Upper lobe of right lung (tissue), 1 donor: ENCODE measurements at regions not wholly inside any gene's neighbourhood (a gene's known extent, or its start where the extent isn't known, plus 50 kb on each side); places are given as distances from the start of the nearest gene placed in this dataset.

Source experiments
- ATAC-seq: fragments of 200-7000 bp; cut with Tn5 transposase; one replicate; pipeline ENCODE4 v1.9.1; 2020; ENCODE audit warnings: mild to moderate bottlenecking, moderate library complexity
- DNase-seq: peaks from one replicate; pipeline ENCODE4 v3.0.0-alpha.2; 2020
- H3K27ac ChIP-seq: fragments of 200-600 bp; one replicate; pipeline ENCODE4 v1.8.0; 2022
- H3K27me3 ChIP-seq: fragments of 200-600 bp; one replicate; pipeline ENCODE4 v1.8.0; 2022; ENCODE audit warnings: mild to moderate bottlenecking
- H3K36me3 ChIP-seq: fragments of 200-600 bp; one replicate; pipeline ENCODE4 v1.8.0; 2022
- H3K4me1 ChIP-seq: fragments of 200-600 bp; one replicate; pipeline ENCODE4 v1.8.0; 2022
- H3K4me3 ChIP-seq: fragments of 200-600 bp; one replicate; pipeline ENCODE4 v1.8.0; 2022; ENCODE audit warnings: mild to moderate bottlenecking
- H3K9me3 ChIP-seq: fragments of 200-600 bp; one replicate; pipeline ENCODE4 v1.8.0; 2022
- intact Hi-C: fragments of 100-400 bp; cut with DNase I; formaldehyde crosslinking; loops from one replicate; pipeline ENCODE4 v1.11.0; 2022
- TF ChIP-seq, protein P1 (sequence below): fragments of 200-600 bp; IDR thresholded peaks from one replicate; pipeline ENCODE4 v1.8.0; 2022; ENCODE audit warnings: antibody characterized with exemption
- donor health status: DM: no; HTN: yes; CAD: no; lungs with severe emphysema.

- no peak overlapping the region for H3K4me3 ChIP-seq
- no peaks in the 10 kb centered on the region for H3K36me3 ChIP-seq
- H3K4me1 ChIP-seq, result no peaks in the 10 kb centered on the region
- intact Hi-C loops, result no loop called here
- no peak for DNase-seq
- no peak for ATAC-seq
- H3K27me3 ChIP-seq, result no peaks in the 10 kb centered on the region
- TF ChIP-seq, protein P1, sequence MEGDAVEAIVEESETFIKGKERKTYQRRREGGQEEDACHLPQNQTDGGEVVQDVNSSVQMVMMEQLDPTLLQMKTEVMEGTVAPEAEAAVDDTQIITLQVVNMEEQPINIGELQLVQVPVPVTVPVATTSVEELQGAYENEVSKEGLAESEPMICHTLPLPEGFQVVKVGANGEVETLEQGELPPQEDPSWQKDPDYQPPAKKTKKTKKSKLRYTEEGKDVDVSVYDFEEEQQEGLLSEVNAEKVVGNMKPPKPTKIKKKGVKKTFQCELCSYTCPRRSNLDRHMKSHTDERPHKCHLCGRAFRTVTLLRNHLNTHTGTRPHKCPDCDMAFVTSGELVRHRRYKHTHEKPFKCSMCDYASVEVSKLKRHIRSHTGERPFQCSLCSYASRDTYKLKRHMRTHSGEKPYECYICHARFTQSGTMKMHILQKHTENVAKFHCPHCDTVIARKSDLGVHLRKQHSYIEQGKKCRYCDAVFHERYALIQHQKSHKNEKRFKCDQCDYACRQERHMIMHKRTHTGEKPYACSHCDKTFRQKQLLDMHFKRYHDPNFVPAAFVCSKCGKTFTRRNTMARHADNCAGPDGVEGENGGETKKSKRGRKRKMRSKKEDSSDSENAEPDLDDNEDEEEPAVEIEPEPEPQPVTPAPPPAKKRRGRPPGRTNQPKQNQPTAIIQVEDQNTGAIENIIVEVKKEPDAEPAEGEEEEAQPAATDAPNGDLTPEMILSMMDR, result no peak
- no peak overlapping the region for H3K27ac ChIP-seq
- H3K9me3 ChIP-seq, result no peaks in the 10 kb centered on the region
Measured at GRCh38 chr2:17334300-17334699, 183.9 kb downstream of the RAD51AP2 start.

DNA sequence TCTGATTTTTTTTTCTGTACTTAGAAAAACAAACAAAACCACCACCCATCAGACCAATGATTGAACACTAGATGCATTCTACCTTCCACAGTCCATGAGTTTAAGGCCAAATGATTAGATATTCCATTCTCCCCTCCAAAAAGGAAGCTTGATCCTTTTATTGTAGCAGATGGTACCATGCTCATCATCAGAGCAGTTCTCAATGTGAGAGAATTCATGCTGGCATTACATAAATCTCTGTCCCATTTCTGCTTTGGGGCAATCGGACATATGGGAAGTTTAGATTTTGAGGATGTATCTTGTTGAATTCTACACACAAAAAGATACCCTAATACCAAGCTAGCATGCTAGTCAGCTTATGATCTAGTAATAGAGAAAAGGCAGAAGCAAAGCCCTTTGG lies 186.6 kb downstream of the RAD51AP2 start:
- ATAC-seq (no peak), DNase-seq (no peak)
- no peaks in the 10 kb centered on the region for H3K36me3 ChIP-seq
- H3K4me3 ChIP-seq, result no peak overlapping the region
- no peak overlapping the region for H3K27ac ChIP-seq
- H3K27me3 ChIP-seq, result no peaks in the 10 kb centered on the region
- intact Hi-C loops, result no loop called here
- H3K4me1 ChIP-seq, result no peaks in the 10 kb centered on the region
- no peaks in the 10 kb centered on the region for H3K9me3 ChIP-seq
- TF ChIP-seq, protein P1, result no peak

DNA sequence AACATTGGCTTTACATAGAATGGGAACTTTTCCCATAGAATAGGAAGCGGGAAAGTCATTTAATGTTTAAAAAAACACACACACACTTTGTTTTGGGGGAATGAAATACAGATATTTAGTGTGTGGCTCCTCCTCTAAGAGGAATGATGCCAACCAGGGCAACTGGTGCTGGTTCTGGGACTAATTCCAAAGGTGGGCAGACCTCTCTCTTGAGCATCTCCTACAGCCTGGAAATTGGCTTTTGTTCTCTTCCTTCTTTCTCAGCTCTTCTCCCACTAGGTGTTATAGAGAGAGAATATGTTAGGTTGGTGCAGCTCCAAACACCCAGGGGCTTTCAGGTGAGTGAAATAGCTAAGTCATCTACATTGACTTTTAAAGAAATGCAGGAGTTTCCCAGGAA lies 190.1 kb downstream of the RAD51AP2 start:
- intact Hi-C loops, result no loop called here

DNA sequence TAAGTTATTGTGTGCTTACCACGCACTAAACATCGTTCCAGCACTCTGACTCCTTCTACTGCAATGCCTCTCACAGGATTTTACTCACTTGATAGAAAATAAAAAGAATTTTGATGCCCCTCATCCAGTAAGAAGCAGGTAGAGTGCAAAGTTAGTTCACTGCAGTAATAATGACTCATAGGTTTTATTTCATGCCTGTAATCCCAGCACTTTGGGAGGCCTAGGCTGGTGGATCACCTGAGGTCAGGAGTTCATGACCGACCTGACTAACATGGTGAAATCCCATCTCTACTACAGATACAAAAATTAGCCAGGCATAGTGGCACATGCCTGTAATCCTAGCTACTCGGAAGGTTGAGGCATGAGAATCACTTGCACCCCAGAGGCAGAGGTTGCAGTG lies 190.6 kb downstream of the RAD51AP2 start:
- intact Hi-C loops, result no loop called here
- no peaks in the 10 kb centered on the region for H3K9me3 ChIP-seq
- DNase-seq (no peak), ATAC-seq (no peak)
- no peak overlapping the region for H3K4me3 ChIP-seq
- H3K4me1 ChIP-seq, result no peaks in the 10 kb centered on the region
- TF ChIP-seq, protein P1, result no peak
- no peaks in the 10 kb centered on the region for H3K36me3 ChIP-seq
- no peaks in the 10 kb centered on the region for H3K27me3 ChIP-seq
- no peak overlapping the region for H3K27ac ChIP-seq

More for the DNA sequence above, 190.1 kb downstream of the RAD51AP2 start:
- DNase-seq (no peak), ATAC-seq (no peak)
- no peaks in the 10 kb centered on the region for H3K9me3 ChIP-seq
- TF ChIP-seq, protein P1, result no peak
- no peak overlapping the region for H3K27ac ChIP-seq
- no peaks in the 10 kb centered on the region for H3K27me3 ChIP-seq
- H3K4me1 ChIP-seq, result no peaks in the 10 kb centered on the region
- H3K36me3 ChIP-seq, result no peaks in the 10 kb centered on the region
- H3K4me3 ChIP-seq, result no peak overlapping the region

GRCh38 chr2:17326717-17327116 lies 191.5 kb downstream of the RAD51AP2 start:
- H3K4me1 ChIP-seq, result no peaks in the 10 kb centered on the region
- no peaks in the 10 kb centered on the region for H3K9me3 ChIP-seq
- H3K4me3 ChIP-seq, result no peak overlapping the region
- TF ChIP-seq, protein P1, result no peak
- DNase-seq (no peak), ATAC-seq (no peak)
- H3K36me3 ChIP-seq, result no peaks in the 10 kb centered on the region
- H3K27ac ChIP-seq, result no peak overlapping the region
- intact Hi-C loops, result no loop called here
- H3K27me3 ChIP-seq, result no peaks in the 10 kb centered on the region

DNA sequence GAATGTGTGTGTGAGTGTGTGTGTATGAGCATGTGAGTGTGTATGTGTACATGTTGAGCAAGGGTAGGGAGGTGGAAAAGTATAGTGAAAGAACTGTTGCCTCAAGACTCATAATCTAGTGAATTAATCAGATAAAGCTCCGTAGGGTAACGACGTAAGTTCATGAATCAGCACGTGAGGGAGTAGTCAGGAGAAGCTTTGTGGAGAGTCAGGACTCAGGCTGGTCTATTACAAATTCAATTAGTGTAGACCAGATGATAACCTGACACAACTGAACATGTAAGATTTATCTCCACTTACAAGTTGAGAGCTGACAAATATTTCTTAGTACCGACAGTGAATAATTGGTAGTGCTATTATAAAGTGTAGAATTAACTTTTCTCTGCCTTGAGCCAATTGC lies 194.5 kb downstream of the RAD51AP2 start:
- Histone ChIP-seq H3K27me3 (no peaks in the 10 kb centered on the region), H3K4me3 (no peak overlapping the region), H3K27ac (no peak overlapping the region), H3K4me1 (no peaks in the 10 kb centered on the region), H3K9me3 (no peaks in the 10 kb centered on the region), H3K36me3 (no peaks in the 10 kb centered on the region)
- TF ChIP-seq, protein P1, result no peak
- ATAC-seq (no peak), DNase-seq (no peak)
- intact Hi-C loops, result no loop called here
